GM18520 (cell line): ENCODE measurements at regions not wholly inside any gene's neighbourhood (a gene's known extent, or its start where the extent isn't known, plus 50 kb on each side); places are given as distances from the start of the nearest gene placed in this dataset.
"Not testable (repeated sequence)": the region's sequence is repeated elsewhere in the genome, so short reads cannot be mapped to it uniquely, and the experiment has no call there.

ENCODE experiments used
- ATAC-seq: cut with Tn5 transposase; IDR thresholded peaks from one replicate; pipeline ENCODE4 v1.9.1; 2021; ENCODE audit not compliant: unreplicated experiment

DNA sequence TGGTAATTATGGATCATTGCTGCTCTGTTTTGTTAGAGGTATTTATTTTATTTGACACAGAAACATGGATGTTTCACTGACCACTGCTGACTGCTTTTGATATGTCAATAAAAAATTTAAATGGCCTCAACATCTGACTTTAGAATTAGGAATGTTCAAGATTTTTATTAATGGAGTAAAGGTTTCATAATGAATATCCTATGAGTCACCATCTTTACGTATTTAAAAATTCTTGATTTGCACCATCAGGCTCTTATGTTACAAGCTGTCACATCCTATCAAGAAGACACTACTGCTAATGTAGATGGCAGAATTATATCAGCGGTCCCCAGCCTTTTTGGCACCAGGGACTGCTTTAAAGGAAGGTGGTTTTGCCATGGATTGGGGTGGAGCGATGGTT is 578.7 kb upstream of the NRP1 start:
- no peak for ATAC-seq

DNA sequence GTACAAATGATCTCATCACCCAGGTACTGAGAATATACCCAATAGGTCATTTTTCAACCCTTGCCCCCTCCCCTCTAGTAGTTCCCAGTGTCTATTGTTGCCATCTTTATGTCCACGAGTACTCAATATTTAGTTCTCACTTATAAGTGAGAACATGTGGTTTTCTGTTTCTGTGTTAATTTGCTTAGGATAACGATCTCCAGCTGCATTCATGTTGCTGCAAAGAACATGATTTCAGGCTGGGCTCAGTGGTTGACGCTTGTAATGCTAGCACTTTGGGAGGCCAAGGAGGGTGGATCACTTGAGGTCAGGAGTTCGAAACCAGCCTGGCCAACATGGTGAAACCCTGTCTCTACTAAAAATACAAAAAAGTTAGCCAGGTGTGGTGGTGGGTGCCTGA is 575.0 kb upstream of the NRP1 start:
- ATAC-seq = not testable (repeated sequence)

DNA sequence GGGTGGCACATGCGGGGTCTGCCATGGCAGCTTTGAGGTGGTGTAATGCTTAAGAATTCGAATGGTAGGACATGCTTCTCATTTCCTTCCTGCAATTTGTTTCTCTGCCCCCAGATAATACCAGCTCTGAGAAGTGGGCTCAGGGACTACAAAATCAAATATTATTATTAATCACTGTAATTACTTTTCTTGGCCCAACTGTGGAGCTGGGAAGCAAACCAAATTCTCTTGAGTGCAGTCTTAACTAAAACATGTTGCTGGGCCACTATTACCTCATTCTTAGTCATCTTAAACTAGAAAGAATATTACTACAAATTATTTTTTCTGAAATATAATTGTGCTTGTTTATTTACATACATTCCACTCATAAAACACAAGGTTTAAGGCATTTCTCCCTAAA is 566.7 kb upstream of the NRP1 start:
- no peak for ATAC-seq

DNA sequence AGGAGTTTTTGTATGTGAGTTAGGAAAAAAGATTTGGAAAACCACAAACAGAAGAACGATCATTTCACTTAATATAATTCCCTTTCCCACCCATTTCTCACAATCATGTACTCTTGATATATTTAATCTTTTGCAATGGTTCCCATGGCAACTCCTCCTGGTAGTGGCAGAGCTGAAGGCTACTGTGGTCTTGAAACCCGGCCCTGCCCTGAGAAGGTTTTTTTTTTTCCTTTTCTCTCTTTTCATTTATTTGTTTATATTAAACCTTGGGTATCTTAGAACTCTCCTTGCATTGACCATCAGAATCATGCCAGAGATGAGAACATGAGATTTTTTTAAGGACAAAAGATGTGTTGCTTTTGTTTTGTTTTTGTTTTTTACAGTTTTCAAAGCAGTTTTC is 566.1 kb upstream of the NRP1 start:
- ATAC-seq = no peak

DNA sequence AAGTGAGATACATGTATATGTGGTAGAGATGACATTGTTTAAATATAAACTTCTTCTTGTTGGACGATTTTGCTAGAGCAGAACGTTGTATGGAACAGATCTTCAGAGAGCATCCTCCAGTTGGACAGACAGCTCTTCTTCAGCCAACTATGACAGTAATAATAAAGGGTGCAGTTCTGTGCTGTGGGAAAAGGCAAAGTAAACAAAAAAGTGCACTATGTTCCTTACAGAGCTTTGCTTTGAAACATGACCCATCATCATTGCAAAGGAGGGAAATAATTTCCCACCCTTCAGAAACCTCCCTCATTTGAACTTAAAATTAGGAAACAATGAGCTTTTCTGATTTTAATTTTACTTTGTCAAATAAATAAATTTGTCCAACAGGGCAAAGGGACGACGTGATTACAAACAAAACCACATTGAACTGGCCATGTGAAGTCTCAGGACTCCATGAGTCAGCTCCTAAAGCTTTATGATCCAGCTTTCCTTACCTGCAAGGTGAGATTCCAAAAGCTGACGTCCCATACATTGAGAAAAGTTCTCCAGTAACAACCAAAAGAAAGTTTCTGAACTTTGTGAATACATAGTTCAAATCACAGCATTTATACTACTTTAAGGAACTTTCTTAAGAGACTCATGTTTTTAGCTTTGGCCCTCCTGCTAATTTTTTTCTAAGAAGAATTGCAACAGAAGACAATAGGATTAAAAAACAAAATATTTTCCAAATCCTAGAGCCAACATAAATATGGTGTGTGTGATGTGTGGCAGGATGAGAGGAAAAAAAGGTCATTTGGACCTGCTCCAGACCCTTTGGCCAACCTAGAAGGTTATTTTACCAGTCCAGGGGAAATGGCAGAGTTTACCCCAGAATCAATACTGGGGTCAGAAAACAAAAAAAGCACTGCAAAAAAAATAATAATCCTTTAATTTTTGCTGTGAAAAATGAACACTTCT is 565.4 kb upstream of the NRP1 start:
- no peak for ATAC-seq

DNA sequence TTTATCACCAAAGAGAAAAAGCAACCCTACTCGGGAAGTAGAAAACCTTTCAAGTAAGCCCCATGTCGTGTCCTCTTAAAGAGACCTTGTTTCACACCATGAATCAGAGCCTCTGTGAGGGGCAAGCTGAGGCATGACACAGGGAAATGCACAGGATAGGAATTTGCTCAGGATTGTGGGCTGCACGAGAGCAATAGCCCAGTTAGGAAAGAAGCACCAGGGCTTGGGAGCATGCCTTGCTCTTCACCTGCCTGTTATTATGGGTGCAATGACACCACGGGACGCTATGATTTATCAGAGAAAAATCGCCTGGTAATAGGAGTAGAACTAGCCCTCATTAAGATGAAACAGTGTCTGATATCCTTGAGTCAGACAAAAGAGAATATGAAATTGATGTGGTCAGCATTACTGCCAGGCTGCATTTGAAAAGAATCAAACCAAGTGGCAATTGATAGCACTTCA is 562.9 kb upstream of the NRP1 start:
- ATAC-seq = no peak

DNA sequence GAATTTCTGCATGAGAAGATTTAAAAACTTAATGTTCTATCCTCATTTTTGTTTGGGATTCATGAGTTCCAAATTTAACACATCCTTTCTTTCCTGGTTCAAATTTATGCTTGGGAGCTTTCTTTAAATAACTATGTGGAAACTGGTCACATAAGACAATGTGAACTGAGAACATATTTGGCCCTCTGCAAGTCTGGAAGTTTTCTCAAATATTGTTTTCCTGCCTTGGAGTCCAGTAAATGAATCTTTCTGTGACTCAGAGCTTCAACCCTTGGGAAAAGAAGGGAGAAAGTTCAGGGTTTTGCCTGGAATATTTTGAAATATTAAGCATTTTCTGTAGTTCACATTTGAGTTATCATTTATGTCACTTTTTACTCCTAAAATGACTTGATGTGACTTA is 559.0 kb upstream of the NRP1 start:
- no peak for ATAC-seq

DNA sequence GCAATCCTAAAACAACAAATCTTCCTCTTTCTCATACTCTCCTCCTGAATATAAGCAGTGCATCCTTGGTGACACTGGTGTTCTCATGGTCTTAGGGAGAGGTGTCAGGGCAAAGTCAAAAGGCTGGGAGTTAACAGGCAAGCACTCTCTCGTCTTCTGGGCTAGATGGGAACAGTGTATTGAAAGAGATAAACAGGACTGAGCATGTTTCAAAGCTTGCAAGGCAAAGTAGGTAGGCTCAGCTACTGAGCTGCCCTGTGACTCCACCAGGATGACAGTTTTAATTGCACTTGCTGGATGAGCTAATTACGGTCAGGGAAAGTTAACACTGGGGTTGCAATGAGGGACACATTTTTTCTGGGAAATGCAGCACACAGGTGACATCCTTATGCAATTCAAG is 554.9 kb upstream of the NRP1 start:
- ATAC-seq = no peak

DNA sequence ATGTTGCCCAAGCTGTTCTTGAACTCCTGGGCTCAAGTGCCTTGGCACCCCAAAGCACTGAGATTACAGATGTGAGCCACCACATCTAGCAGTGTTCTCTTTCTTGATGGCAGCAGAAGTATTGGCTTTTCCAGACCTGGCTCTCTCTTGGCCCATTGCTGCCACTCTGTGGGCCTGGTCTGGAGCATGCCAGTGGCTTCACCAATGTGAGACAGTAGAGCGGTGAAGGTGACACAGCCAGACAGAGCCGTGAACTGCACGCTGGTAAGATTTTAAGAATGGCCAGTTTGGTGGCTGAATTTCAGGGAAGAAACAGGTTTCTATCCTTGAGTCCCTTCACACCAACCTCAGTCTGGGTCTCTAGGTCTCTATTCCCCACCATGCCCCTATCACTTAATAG is 552.7 kb upstream of the NRP1 start:
- no peak for ATAC-seq

DNA sequence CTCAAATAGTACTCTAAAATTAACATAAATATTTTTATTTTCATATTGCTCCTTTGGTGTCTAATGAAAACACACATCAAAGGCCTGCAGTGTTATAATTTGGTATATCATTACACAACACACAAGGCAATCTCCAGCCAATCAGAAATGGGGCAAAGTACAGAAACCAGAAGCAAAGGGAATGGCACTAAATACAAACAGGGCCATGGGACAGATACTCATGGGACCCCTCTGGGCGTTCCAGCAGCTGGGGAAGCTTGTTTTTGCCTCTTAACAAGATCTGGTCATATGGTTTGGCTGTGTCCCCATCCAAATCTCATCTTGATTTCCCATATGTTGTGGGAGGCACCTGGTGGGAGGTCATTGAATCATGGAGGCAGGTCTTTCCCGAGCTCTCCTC is 551.8 kb upstream of the NRP1 start:
- ATAC-seq = no peak

DNA sequence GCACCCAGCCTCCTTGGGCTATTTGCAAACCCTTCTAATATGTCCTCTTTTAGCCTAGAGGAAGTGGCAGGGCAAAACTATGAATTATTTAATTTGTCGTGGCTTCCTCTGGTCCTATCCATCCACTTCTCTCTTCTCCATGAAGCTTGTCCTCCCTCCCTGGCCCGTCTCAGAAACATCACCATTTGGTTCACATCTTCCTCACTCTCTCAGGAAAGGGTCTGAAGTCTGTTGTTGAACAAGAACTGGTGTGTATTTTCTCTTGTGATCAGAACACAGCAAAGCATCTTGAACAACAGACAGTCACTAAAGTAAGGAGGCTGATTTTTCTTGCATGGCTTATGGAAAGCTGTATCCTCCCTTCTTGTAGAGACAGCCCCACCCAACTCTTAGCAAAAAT is 550.1 kb upstream of the NRP1 start:
- no peak for ATAC-seq

DNA sequence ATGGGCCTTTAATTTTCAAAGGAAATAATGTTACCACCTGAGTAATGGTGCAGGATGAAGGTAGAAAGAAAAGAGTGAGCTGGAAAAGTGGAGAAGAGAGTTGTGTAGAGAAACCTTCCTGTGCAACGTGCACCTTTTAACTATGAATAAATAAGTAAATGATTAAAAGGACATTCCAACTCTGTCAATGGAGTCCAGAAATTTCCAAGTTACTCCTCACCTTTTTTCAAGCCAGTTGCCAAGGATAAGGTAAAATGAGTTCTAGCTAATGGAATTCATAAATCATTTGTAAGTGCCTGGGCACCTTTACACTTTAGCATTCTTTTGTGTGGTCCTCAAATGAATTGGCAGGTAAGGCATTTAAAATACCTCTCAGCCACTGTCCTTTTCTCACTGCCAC is 549.4 kb upstream of the NRP1 start:
- no peak for ATAC-seq

DNA sequence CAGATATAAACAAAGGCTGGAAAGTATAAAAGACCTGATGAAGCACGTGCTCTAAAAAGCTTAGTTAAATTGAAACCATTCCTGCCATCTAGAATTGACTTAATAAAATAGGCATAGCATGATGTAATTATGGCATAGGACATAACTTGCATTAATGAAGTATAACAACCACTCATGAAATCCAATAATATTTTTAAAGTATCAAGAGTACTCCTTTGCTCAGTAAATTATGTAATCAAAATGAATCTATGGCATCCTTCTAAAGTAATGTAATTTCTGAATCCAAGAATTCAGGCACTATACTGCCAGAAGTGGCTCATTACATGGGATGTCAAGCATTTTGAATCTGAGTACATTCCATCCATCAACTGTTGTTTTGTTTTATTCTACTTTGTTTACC is 548.5 kb upstream of the NRP1 start:
- ATAC-seq = no peak

DNA sequence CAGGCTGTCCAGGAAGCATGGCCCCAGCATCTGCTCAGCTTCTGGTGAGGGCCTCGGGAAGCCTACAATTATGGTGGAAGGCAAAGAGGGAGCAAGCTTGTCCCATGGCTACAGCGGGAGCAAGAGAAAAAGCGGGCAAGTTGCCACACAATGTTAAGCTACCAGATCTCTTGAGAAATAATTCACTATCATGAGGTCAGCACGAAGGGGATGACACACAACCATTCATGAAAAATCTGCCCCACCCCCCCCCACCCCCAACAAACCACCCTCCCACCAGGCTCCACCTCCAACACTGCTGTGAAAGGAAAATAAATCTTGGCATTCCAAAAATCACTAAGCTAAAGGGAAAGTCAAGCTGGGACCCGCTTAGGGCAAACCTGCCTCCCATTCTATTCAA is 545.8 kb upstream of the NRP1 start:
- no peak for ATAC-seq

DNA sequence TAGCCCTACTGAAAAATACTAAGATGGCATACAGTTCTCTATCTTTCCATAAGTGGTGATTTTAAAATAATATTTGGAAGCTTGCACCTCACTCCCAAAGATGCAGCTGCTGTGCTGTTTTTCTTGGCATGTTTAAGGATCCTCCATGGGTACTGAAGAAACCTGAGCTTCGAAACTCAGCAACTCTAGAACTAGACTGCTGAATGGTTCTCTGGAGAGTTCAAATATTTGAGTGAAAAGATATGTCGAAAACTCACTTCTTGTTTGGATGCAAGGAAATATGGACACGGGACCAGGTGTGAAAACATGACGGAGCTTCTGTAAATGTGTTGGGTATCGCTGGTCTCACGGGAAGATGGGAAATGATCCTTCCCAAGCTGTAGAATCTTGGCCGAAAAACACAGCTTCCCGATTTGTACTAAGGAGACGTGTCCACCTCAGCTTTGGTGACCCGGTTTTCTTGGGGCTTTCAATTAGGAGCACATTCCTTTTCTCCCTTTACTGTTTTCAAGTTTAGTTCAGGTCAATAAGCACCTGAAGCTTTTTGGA is 543.8 kb upstream of the NRP1 start:
- no peak for ATAC-seq

DNA sequence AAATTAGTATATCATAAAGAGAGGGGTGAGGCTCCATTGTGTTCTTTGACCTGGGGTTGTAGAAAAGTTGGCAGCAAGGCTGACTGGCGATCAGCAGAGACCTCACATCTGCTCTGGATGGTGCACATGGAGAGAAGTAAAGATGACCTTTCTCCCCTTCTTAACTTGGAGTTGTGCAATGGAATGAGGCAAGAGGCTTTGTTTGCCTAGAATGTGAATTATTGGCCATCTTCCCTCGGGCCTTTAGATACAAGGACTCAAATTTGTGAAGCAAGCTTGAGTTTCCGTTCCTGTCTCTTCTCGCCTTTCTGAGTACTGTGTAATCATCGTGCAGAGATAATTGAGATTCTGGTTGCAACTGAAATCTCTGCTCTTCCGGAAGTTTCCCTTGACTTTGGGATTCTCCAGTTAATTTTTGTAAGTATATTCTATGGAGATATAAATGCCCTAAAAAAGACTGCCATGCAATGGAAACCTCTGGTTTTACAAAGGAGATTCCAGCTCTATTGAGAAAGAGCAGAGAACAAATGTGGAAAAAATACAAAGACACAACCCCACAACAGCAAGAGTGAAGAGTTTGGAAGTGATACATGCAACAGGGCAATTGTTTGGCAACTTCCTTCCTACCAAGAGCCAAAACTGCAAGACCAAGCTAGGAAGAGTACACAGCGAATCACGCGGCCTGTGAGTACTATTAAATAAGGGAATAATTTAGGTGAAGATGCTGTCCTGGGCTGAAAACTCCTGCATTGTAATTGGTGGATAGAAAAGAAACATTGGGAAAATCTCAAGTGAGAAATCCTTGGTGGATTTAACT is 542.3 kb upstream of the NRP1 start:
- ATAC-seq = no peak

DNA sequence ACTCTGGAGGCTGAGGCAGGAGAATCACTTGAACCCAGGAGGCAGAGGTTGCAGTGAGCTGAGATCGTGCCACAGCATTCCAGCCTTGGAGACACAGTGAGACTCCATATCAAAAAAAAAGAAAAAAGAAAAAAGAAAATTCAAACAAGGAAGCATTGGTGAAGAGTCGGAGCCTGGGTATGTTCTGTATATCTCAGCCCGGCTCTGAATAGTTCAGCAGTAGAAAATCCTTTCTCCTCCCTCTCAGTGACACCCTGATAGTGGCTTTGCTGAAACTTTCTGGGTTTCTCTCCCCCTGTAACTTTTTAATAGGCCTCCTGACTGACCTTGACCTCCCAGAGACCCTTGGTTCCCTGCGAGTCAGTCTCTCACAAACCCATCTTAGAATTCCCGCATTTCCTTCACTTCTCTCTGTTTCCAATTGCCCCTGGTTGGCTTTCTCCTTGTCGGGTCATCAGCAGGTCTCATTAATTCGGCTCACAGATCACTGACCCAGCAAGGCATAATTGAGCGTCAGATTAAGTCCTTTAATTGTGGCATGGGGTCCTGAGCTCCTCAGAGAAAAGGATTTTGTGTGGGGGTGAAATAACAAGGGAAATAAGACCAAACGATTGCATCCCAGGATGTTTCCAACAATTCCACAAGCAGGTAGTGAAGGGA is 541.6 kb upstream of the NRP1 start:
- no peak for ATAC-seq

DNA sequence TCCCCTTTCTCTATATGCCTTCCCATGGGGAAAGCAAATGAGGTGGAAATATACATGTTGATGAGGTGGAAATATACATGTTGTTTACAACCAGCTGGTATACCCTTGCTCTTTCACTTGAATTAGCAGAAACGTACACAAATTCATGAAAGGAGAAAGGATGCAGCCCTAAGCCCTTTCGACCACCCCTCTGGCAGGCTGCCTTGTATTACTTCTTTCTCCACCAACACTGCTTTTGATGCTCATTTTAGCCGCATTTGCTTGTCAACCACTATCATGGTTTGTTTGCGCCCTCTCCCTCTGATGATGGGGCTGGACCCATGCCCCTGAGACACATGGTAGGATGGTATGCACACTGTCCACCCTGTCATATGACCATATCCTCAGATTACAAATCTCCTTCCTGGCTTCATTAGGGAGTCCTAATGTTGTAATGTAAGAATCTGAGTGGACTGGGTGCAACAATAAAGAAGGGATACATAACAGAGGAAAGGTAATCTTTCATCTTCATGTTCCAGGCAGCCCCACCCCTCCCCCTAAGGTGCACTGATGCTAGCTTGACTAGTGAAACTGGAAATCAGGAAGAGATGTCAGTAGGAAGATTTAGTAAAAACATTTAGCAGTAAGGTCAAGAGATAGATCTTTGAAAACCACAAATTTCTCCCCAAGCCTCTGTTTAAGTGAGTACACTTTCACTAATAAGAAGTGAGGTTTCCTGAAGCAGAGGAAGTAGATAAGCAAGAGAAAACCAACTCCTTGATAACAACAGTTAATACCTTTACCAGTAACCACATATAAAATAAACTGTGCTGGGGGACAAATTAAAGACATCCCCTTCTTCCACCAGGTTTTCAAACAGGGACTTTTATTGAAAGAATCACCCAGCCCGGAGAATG is 536.8 kb upstream of the NRP1 start:
- no peak for ATAC-seq

DNA sequence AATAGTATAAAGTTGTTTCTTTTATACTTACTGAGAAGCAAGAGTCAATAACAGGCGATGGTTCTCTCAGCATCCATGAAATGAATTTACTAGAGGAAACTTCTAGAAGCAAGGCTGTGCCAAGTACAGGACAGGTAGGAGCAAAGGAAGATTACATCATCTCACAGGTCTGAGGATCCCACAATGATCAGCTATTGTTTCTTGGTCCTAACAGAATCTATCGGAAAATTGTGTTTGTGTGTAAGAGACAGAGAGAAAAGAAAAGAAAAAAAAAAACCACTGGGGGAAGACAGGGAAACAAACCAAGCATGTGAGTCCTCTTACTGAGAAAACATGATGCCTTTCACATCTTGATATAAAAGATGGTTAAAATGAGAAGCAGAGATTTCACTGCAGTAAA is 535.0 kb upstream of the NRP1 start:
- no peak for ATAC-seq

DNA sequence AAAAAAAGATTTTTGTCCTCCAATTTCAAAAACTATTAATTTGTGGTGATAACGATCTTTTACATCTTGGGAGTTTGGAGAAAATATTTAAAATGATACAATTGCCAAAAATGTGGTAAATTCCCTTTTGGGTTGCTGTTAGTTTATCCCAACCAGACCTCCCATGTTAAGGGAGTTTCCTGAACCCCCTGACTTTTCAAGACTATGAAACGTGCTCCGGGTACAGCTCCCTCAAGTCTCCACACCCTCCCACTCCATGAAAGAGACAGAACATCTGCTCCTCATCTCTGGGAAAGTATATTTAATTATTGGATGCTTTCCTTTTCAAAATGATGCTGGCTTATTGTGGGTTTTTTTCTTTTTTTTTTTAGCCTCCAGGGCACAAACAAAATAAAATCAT is 534.6 kb upstream of the NRP1 start:
- ATAC-seq = no peak
